HEK293T (cell line): ENCODE measurements at regions not wholly inside any gene's neighbourhood (a gene's known extent, or its start where the extent isn't known, plus 50 kb on each side); places are given as distances from the start of the nearest gene placed in this dataset.

ENCODE experiments used
- ARNT ChIP-seq: fragments of 450-650 bp; IDR thresholded peaks from 2 replicates; pipeline ENCODE4 v1.6.1; 2017; ENCODE audit warnings: mild to moderate bottlenecking
- BHLHE40 ChIP-seq: fragments of 450-650 bp; IDR thresholded peaks from 2 replicates; pipeline ENCODE4 v1.6.1; 2016; ENCODE audit warnings: mild to moderate bottlenecking, moderate library complexity, borderline replicate concordance
- ELF4 ChIP-seq: fragments of 450-650 bp; IDR thresholded peaks from 2 replicates; pipeline ENCODE4 v1.6.1; 2017; ENCODE audit warnings: antibody characterized with exemption
- FOXA1 ChIP-seq: fragments of 450-650 bp; IDR thresholded peaks from 2 replicates; pipeline ENCODE4 v1.6.1; 2016; ENCODE audit warnings: mild to moderate bottlenecking
- FOXK2 ChIP-seq: fragments of 450-650 bp; IDR thresholded peaks from 2 replicates; pipeline ENCODE4 v1.6.1; 2016; ENCODE audit warnings: mild to moderate bottlenecking
- FOXM1 ChIP-seq: fragments of 450-650 bp; IDR thresholded peaks from 2 replicates; pipeline ENCODE4 v1.6.1; 2017; ENCODE audit warnings: mild to moderate bottlenecking, borderline replicate concordance
- HDGF ChIP-seq: fragments of 450-650 bp; IDR thresholded peaks from 2 replicates; pipeline ENCODE4 v1.6.1; 2017; ENCODE audit warnings: antibody characterized with exemption, borderline replicate concordance
- LEF1 ChIP-seq: fragments of 450-650 bp; IDR thresholded peaks from 2 replicates; pipeline ENCODE4 v1.6.1; 2017; ENCODE audit warnings: mild to moderate bottlenecking, borderline replicate concordance
- NFRKB ChIP-seq: fragments of 450-650 bp; IDR thresholded peaks from 2 replicates; pipeline ENCODE4 v1.6.1; 2016; ENCODE audit warnings: mild to moderate bottlenecking, moderate library complexity
- SP1 ChIP-seq: fragments of 450-650 bp; IDR thresholded peaks from 2 replicates; pipeline ENCODE4 v1.6.1; 2017
- SUZ12 ChIP-seq: fragments of 450-650 bp; IDR thresholded peaks from 2 replicates; pipeline ENCODE4 v1.6.1; 2016; ENCODE audit warnings: mild to moderate bottlenecking
- TARDBP ChIP-seq: fragments of 450-650 bp; IDR thresholded peaks from 2 replicates; pipeline ENCODE4 v1.6.1; 2016
- ZNF384 ChIP-seq: fragments of 450-650 bp; IDR thresholded peaks from 2 replicates; pipeline ENCODE4 v1.6.1; 2016
- TF ChIP-seq, protein P1 (sequence below): fragments of 450-650 bp; IDR thresholded peaks from 2 replicates; pipeline ENCODE4 v1.6.1; 2016

- TF ChIP-seq NFRKB (no peak), SUZ12 (no peak), SP1 (no peak), HDGF (no peak), ELF4 (no peak), BHLHE40 (no peak), ARNT (no peak), FOXK2 (no peak), TARDBP (no peak), FOXA1 (no peak), LEF1 (no peak), ZNF384 (no peak), FOXM1 (no peak)
- TF ChIP-seq, protein P1, sequence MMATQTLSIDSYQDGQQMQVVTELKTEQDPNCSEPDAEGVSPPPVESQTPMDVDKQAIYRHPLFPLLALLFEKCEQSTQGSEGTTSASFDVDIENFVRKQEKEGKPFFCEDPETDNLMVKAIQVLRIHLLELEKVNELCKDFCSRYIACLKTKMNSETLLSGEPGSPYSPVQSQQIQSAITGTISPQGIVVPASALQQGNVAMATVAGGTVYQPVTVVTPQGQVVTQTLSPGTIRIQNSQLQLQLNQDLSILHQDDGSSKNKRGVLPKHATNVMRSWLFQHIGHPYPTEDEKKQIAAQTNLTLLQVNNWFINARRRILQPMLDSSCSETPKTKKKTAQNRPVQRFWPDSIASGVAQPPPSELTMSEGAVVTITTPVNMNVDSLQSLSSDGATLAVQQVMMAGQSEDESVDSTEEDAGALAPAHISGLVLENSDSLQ = no peak
Measured at GRCh38 chr4:121614101-121614500, 82.7 kb downstream of the ANXA5 start.
